GM18861 (cell line): ENCODE measurements at regions not wholly inside any gene's neighbourhood (a gene's known extent, or its start where the extent isn't known, plus 50 kb on each side); places are given as distances from the start of the nearest gene placed in this dataset.
A peak's percentile ranks its signal among the peaks of the same experiment; 100 is the strongest.
"Not testable (repeated sequence)": the region's sequence is repeated elsewhere in the genome, so short reads cannot be mapped to it uniquely, and the experiment has no call there.

ENCODE experiments used
- ATAC-seq: cut with Tn5 transposase; IDR thresholded peaks from one replicate; pipeline ENCODE4 v1.9.1; 2021; ENCODE audit not compliant: unreplicated experiment

GRCh38 chr2:40043641-40044040 is 264.6 kb upstream of the THUMPD2 start:
- ATAC-seq, result no peak

- no peak for ATAC-seq
These were observed 264.1 kb upstream of the THUMPD2 start for GRCh38 chr2:40043191-40043590.

- ATAC-seq, result no peak
These were observed 262.6 kb upstream of the THUMPD2 start for GRCh38 chr2:40041422-40042382.

GRCh38 chr2:40039549-40039948 is 260.5 kb upstream of the THUMPD2 start:
- ATAC-seq, result no peak

DNA sequence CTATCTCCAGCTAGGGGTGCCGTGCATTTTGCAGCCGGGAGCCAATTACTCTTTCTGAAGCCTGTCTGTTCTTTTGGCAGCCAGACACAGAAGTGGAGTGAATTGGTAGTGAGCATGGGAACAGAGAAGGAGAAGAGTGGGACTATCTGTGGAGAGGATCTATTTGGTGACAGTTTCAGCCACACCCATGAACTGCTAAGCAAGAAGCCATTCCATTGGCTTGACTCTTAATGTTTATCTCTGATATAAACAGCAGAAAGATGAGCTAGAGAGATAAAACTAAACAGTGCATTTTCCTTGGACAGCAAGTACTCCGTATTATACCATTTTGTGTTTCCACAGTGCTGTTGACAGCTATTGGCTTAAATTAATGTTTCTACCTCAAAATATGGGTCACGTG is 259.6 kb upstream of the THUMPD2 start:
- ATAC-seq, result no peak

- ATAC-seq, result no peak
These were observed 258.2 kb upstream of the THUMPD2 start for GRCh38 chr2:40037303-40037702.

DNA sequence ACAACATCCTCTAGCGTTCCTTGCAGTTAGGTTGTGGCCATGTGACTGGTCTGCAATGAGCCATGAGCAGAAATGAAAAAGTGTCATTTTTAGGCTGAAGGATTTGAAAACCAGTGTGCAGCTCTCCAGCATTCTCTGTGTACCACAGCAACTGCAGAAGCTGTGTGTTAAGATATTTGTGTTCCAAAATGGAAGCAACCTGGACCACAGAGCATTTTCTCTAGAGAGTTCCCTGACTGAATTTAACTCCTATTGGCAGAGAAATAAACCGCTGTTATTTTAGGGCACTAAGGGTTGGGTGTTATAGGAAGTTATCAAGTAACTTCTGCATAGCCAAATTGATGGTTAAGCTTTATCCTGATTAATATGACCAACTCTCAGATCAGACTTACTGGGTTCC is 257.2 kb upstream of the THUMPD2 start:
- ATAC-seq, result no peak

GRCh38 chr2:40034801-40035200 is 255.7 kb upstream of the THUMPD2 start:
- no peak for ATAC-seq

DNA sequence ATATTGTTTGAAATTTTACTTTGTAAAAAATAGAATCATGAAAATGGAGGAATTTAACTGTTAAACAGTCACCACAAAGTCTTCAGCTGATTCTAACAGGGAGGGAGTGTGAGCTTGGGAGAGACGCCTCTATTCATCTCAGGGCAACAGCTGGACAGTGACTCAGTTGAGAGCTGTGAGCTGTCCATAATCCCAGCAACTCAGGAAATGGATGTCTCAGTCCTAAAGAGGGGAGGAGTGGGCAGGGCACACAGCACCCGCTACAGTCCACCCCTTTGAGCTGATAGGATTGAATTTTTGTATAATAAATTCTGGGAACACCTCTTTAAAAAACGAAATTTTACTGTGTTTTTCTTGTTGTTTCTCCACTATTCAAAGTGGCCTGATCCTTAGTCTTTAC is 255.1 kb upstream of the THUMPD2 start:
- no peak for ATAC-seq

DNA sequence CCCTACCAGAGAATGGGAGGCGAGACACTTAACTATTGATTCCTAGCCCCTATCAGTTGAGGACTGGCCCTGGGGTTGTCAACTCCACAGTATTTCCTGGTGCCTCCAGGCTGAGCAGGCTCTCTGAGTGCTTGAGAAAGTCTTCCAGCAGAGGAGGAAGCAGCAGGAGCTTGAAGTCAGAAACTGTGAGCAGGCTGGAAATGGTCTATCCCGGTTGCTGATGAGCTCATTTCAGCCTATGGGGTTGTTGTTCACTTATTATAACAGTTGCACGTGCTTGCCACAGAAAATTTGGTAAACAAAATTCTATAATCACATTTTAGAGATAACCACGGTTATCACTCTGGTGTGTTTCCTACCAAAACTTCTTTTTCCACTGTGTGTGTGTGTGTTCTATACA is 254.7 kb upstream of the THUMPD2 start:
- no peak for ATAC-seq

DNA sequence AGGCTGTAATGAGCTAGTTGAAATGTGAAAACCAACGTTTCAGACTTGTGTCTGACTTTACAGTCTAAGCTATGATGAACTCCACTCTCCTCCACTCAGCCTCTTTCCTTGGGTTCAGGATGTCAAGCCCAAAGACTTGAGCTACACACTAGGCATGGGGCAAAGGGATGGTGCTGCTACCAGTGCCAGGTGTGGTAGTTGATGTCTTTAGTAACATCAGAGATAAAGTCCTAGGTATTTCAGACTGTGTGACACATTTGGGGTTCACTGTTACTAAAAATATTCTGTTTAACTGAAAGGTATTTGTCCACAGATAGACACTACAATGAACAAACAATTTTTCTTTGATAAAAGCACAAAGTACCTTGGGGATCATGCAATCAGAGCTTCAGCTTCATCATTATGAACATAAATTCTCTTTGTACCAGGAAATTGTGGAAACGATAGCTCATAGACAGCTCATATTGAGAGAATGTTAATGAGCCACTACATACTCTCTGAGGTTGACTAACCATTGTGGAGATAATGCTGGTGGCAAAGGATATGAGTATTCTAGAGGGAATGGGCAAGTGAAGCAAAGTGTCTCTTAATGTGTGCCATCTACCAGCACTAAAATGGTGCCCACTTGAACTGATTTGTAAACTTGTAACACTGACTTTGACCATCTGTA is 253.7 kb upstream of the THUMPD2 start:
- ATAC-seq, result no peak

DNA sequence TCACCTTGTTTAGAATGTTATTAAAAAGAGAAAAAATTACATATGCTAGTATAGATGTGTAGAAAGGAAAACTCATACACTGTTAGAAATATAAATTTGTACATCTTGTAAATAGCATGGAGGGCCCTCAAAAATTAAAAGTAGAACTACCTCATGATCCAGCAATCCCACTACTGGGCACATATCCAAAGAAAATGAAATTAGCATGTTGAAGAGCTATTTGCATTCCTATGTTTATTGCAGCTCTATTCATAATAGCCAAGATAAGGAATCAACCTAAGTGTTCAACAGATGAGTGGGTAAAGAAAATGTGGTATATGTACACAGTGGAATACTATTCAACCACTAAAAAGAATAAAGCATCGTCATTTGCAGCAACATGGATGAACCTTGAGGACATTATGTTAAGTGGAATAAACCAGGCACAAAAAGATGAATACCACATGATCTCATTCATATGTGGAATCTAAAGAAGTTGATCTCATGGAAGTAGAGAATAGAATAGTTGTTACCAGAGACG is 251.5 kb upstream of the THUMPD2 start:
- no peak for ATAC-seq

DNA sequence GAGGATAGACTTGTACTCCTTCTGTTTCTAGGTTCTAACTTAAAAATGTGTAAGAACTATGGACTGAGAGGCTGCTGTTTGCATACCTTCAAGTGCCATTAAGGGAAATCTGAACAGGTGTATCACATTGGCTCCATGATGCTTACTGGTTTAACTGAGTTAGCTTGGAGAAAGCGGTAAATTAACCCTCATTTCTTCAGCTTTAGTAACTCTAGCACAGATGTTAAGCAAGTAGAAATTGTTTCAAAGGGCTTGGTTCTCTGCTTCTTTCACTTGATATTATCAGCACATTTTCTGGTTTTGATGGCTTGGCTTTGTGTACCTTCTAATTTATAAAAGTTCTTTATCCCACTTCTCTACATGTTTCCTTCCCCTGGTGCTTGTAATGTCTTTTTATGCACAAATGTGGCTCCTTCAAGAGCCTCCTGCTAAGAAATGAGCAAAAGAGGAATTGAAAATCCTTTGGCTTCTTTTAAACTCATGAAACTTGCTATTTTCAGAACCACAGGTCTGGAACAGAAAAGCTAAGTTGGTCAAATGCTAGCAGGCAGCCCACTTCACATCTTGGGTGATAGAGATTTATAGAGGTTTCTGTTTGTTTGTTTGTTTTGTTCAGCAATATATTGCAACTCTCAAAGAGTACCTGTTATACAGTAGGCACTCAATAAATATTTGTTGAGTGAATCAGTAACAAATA is 249.9 kb upstream of the THUMPD2 start:
- peak; percentile 54 for ATAC-seq

GRCh38 chr2:40027968-40028367 is 248.9 kb upstream of the THUMPD2 start:
- ATAC-seq, result no peak

DNA sequence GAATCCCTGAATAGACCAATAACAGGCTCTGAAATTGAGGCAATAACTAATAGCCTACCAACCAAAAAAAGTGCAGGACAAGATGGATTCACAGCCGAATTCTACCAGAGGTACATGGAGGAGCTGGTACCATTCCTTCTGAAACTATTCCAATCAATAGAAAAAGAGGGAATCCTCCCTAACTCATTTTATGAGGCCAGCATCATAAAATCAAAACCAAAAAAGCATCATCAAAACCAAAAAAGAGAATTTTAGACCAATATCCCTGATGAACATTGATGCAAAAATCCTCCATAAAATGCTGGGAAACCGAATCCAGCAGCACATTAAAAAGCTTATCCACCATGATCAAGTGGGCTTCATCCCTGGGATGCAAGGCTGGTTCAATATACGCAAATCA is 246.2 kb upstream of the THUMPD2 start:
- ATAC-seq, result not testable (repeated sequence)

- ATAC-seq, result no peak
These were observed 241.9 kb upstream of the THUMPD2 start for GRCh38 chr2:40020997-40021396.

- no peak for ATAC-seq
These were observed 237.3 kb upstream of the THUMPD2 start for GRCh38 chr2:40016151-40016885.

DNA sequence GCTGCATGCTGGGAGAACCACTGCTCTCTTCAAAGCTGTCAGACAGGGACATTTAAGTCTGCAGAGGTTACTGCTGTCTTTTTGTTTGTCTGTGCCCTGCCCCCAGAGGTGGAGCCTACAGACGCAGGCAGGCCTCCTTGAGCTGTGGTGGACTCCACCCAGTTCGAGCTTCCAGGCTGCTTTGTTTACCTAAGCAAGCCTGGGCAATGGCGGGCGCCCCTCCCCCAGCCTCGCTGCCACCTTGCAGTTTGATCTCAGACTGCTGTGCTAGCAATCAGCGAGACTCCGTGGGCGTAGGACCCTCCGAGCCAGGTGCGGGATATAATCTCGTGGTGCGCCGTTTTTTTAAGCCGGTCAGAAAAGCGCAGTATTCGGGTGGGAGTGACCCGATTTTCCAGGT is 234.9 kb upstream of the THUMPD2 start:
- not testable (repeated sequence) for ATAC-seq

DNA sequence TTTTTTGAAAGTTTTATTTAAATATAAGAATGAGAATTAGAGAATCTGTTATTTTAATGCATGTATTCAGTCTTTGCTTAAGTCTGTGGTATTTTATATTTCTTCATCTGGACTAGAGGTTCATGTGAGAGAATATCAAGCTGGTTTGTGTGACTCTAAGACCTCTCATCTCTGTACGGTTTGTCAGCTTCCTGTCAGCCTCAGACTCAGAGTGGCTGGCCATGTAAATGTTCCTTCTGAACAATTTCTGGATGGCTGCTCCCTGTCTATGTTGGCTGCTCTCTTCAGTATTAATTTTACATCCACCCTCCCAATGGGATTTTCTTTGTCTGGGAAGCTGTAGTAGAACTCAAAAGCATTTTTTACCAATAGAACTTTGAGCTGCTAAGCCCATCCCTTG is 225.3 kb upstream of the THUMPD2 start:
- ATAC-seq, result no peak

GRCh38 chr2:40002339-40002738 is 223.3 kb upstream of the THUMPD2 start:
- no peak for ATAC-seq

GRCh38 chr2:39999864-40000263 is 220.8 kb upstream of the THUMPD2 start:
- no peak for ATAC-seq
